ENCODE measurements at regions not wholly inside any gene's neighbourhood (a gene's known extent, or its start where the extent isn't known, plus 50 kb on each side); places are given as distances from the start of the nearest gene placed in this dataset.
"Not testable (repeated sequence)": the region's sequence is repeated elsewhere in the genome, so short reads cannot be mapped to it uniquely, and the experiment has no call there.

GRCh38 chr6:12480379-12480778 lies 190.2 kb downstream of the EDN1 start:
- no peak for DNase-seq

- no peak for DNase-seq
These were observed 191.1 kb downstream of the EDN1 start for GRCh38 chr6:12481292-12481691.

GRCh38 chr6:12481850-12482249 lies 191.7 kb downstream of the EDN1 start:
- no peak for DNase-seq

GRCh38 chr6:12482386-12483375 lies 192.5 kb downstream of the EDN1 start:
- no peak for DNase-seq

DNA sequence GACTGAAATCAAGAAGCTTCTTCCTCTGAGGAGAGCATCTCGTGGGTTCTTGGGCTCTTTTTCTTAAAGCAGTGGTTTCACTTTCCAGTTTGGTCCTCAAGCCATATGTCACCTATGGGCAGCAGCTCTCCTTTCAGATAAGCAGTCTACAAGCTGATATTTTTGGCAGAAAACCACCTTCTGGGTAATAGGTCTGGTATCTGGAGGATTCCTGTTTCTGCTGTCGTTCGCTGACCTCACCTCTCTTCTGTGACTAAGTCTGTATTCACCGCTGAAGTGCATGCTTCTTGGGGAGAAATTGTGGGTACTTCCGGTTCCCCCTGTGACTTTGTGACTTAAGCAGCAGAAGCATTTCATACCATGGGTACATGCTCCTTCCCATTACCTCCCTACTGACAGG lies 193.6 kb downstream of the EDN1 start:
- DNase-seq, result no peak

DNA sequence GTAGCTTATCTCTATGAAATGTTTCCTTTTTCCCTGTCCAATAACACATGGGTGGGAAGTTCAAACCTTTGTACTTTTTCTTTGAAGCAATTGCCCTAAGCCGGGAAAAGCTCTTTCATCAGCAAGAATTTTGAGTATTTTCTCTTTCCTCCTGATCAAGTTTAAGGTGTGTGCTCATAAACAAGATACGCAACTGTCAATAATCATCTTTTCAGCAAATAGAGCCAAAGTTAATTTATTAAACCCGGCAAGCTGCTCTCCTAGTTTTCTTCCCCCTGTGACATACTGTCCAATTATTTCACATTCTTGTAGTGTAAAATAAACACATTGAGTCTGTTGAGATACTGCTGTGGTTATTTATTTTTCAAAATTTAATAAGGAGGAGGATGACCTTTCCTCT lies 194.4 kb downstream of the EDN1 start:
- no peak for DNase-seq

- no peak for DNase-seq
These were observed 195.1 kb downstream of the EDN1 start for GRCh38 chr6:12485226-12485764.

- DNase-seq, result no peak
These were observed 195.7 kb downstream of the EDN1 start for GRCh38 chr6:12485837-12486236.

- DNase-seq, result no peak
These were observed 200.3 kb downstream of the EDN1 start for GRCh38 chr6:12490351-12490903.

- DNase-seq, result no peak
These were observed 200.9 kb downstream of the EDN1 start for GRCh38 chr6:12490904-12491571.

- DNase-seq, result not testable (repeated sequence)
These were observed 202.8 kb downstream of the EDN1 start for GRCh38 chr6:12492929-12493328.

DNA sequence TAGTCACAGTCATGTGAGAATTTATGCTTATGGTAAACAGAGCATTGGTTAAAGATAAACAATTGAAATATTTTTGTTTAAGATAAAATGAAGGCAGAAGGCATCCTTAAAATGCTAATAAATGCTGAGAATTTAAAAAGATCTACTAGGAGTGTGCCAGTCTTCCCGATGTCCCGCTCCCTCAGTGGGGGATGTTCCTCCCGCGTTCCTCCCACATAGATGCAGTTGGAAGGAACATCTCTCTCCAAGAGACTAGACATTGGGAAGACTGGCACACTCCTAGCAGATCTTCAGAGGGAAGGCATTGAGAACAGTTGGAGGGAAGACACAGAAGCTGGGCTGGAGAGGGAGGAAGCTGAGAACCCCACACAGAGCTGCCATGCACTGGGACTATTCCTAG lies 203.3 kb downstream of the EDN1 start:
- no peak for DNase-seq

GRCh38 chr6:12494161-12494560 lies 204.0 kb downstream of the EDN1 start:
- DNase-seq, result no peak

GRCh38 chr6:12501990-12502389 lies 211.8 kb downstream of the EDN1 start:
- no peak for DNase-seq

DNA sequence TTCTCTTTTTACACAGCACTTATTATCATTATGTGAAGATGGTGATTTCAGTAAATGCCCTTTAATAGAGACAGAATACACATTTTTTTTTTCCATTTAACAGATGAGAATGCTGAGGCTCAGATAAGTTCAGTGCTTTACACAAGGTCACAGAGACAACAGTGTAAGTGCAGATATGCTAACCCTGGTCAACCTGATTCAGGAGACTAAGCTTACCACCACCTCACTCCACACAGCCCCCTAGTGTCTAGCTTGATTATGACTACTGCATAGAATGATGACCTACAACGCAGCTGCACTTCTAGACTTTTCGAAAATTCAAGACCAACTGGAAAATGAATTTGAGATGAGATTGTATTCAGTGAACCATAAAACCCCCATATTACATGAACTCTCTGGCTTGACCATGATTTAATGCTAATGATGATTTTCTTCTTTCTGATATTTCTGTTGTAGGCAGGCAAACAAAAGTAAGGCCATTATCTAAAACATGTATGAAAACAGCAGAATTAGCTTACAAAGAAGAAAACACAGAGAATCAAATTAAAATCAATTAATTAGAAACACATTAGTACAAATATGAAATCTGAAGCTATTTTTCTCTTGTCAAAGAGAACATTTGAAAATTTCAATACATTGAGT lies 212.1 kb upstream of the PHACTR1 start:
- DNase-seq, result no peak

DNA sequence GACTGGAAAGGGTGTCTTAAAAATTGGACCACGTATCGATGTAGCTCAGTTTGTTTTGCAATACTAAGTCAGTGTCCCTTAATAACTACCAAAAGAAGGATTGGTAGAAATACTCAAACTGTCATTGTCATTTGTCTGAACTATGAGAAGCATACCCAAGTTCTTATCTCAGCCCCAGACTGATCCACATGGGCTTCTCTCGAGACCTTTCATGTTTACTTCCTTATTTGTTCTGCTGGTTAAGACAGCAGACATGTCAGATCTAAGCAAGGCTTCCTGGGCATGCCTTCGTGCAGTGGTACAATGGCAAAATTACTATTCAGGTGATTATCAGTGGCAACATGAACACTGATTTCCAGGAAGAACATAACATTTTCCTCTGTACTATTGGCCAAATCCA lies 211.1 kb upstream of the PHACTR1 start:
- no peak for DNase-seq

GRCh38 chr6:12506159-12506558 lies 210.4 kb upstream of the PHACTR1 start:
- DNase-seq, result no peak

- no peak for DNase-seq
These were observed 208.9 kb upstream of the PHACTR1 start for GRCh38 chr6:12507636-12508035.

- DNase-seq, result no peak
These were observed 208.0 kb upstream of the PHACTR1 start for GRCh38 chr6:12508553-12508952.

- DNase-seq, result no peak
These were observed 207.5 kb upstream of the PHACTR1 start for GRCh38 chr6:12509060-12509459.

- DNase-seq, result no peak
These were observed 200.5 kb upstream of the PHACTR1 start for GRCh38 chr6:12516070-12516469.

- no peak for DNase-seq
These were observed 194.2 kb upstream of the PHACTR1 start for GRCh38 chr6:12522347-12522746.

DNA sequence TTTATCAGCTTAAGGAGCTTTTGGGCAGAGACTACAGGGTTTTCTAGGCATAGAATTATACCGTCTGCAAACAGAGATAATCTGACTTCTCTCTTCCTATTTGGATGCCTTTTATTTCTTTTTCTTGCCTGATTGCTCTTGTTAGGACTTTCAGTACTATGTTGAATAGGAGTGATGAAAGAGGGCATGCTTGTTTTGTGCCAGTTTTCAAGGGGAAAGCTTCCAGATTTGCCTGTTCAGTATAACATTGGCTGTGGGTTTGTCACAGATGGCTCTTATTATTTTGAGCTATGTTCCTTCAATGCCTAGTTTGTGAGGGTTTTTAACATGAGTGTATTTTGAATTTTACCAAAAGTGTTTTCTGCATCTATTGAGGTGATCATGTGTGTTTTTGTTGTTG lies 192.8 kb upstream of the PHACTR1 start:
- DNase-seq, result no peak

Data from NCI-H2081 (cell line).